ENCODE measurements at regions not wholly inside any gene's neighbourhood (a gene's known extent, or its start where the extent isn't known, plus 50 kb on each side); places are given as distances from the start of the nearest gene placed in this dataset.
"Not testable (repeated sequence)": the region's sequence is repeated elsewhere in the genome, so short reads cannot be mapped to it uniquely, and the experiment has no call there.

- TF ChIP-seq CHD1 (IDR thresholded peaks at IDR 0.05; ENCODE audit: low read length); CEBPG (CRISPR knock-in tag; IDR thresholded peaks at IDR 0.05); CEBPG (tag; conservative IDR thresholded peaks at IDR 0.05 in 1 of 2, IDR thresholded peaks at IDR 0.05 in 1 of 2); ZNF398 (CRISPR knock-in tag; IDR thresholded peaks at IDR 0.05); TCF7L2 (IDR thresholded peaks at IDR 0.05; ENCODE audit: low read depth, low read length); TCF3 (CRISPR knock-in tag; IDR thresholded peaks at IDR 0.05); BRF1 (IDR thresholded peaks at IDR 0.05; ENCODE audit: borderline replicate concordance, extremely low read depth, insufficient read length); MTF1 (CRISPR knock-in tag; IDR thresholded peaks at IDR 0.05; ENCODE audit: borderline replicate concordance); ZBTB33 (CRISPR knock-in tag; IDR thresholded peaks at IDR 0.05): not testable (repeated sequence)
Observed at GRCh38 chrX:113473015-113473414, 632.4 kb upstream of the AMOT start.

All from K562 (cell line).